ENCODE measurements at regions not wholly inside any gene's neighbourhood (a gene's known extent, or its start where the extent isn't known, plus 50 kb on each side); places are given as distances from the start of the nearest gene placed in this dataset.
A peak's percentile ranks its signal among the peaks of the same experiment; 100 is the strongest.
"Not testable (repeated sequence)": the region's sequence is repeated elsewhere in the genome, so short reads cannot be mapped to it uniquely, and the experiment has no call there.

GRCh38 chr16:29273298-29274054 is 133.0 kb downstream of the NPIPB11 start:
- not testable (repeated sequence) for DNase-seq

- not testable (repeated sequence) for DNase-seq
These were observed 134.5 kb downstream of the NPIPB11 start for GRCh38 chr16:29271721-29272675.

GRCh38 chr16:29270923-29271322 is 135.6 kb downstream of the NPIPB11 start:
- DNase-seq = not testable (repeated sequence)

- not testable (repeated sequence) for DNase-seq
These were observed 136.5 kb downstream of the NPIPB11 start for GRCh38 chr16:29270033-29270432.

- peak; percentile 44 for DNase-seq
These were observed 137.2 kb downstream of the NPIPB11 start for GRCh38 chr16:29269192-29269811.

- not testable (repeated sequence) for DNase-seq
These were observed 137.7 kb downstream of the NPIPB11 start for GRCh38 chr16:29268785-29269191.

GRCh38 chr16:29268348-29268747 is 138.2 kb downstream of the NPIPB11 start:
- not testable (repeated sequence) for DNase-seq

GRCh38 chr16:29267891-29268290 is 138.6 kb downstream of the NPIPB11 start:
- not testable (repeated sequence) for DNase-seq

- not testable (repeated sequence) for DNase-seq
These were observed 139.4 kb downstream of the NPIPB11 start for GRCh38 chr16:29267055-29267619.

- DNase-seq = not testable (repeated sequence)
These were observed 139.9 kb downstream of the NPIPB11 start for GRCh38 chr16:29266612-29267011.

- DNase-seq = not testable (repeated sequence)
These were observed 141.2 kb downstream of the NPIPB11 start for GRCh38 chr16:29265255-29265853.

GRCh38 chr16:29264080-29264837 is 142.3 kb downstream of the NPIPB11 start:
- not testable (repeated sequence) for DNase-seq

- DNase-seq = not testable (repeated sequence)
These were observed 143.8 kb downstream of the NPIPB11 start for GRCh38 chr16:29262725-29263124.

GRCh38 chr16:29261427-29262248 is 144.9 kb downstream of the NPIPB11 start:
- not testable (repeated sequence) for DNase-seq

GRCh38 chr16:29260683-29261426 is 145.7 kb downstream of the NPIPB11 start:
- not testable (repeated sequence) for DNase-seq

- DNase-seq = not testable (repeated sequence)
These were observed 146.7 kb downstream of the NPIPB11 start for GRCh38 chr16:29259635-29260457.

GRCh38 chr16:29258946-29259634 is 147.4 kb downstream of the NPIPB11 start:
- DNase-seq = not testable (repeated sequence)
